K562 (cell line): ENCODE measurements at regions not wholly inside any gene's neighbourhood (a gene's known extent, or its start where the extent isn't known, plus 50 kb on each side); places are given as distances from the start of the nearest gene placed in this dataset.

Experiments used
- ATAC-seq: fragments of 200-7000 bp; cut with Tn5 transposase; 3 replicates; pipeline ENCODE4 v1.9.1; 2020; ENCODE audit warnings: moderate library complexity
- BruUV-seq: library from RNA; stranded (reverse); fragments of 400-500 nt; replicated peaks from 2 replicates; lab custom pipeline; 2021; lab: Mats Ljungman, UMichigan
- CTCF ChIA-PET: fragments of 300-600 bp; formaldehyde crosslinking; extraction: SDS; loops from one replicate; lab custom pipeline; 2021; ENCODE audit warnings: low intra/inter-chr PET ratio; lab: Yijun Ruan, JAX
- POLR2A ChIA-PET: fragments of 300-600, 350-650 bp; sonication (Branson Sonifier 250); formaldehyde crosslinking; extraction: SDS; loops from one replicate; lab custom pipeline; 2021; ENCODE audit warnings: antibody characterized with exemption, inconsistent platforms; lab: Yijun Ruan, JAX
- DNase-seq, 4 experiments: peaks; one replicate each; pipeline versions ENCODE4 v3.0.0 to v3.0.0-alpha.2; 2011 to 2018; ENCODE audit warnings: low spot score in 3 of 4, mixed read lengths in 3 of 4; ENCODE audit errors: extremely low read depth in 1 of 4
- FAIRE-seq: peaks from 2 replicates; lab custom pipeline; 2011; peaks lifted over from hg19 to GRCh38; lab: Jason Lieb, UNC
- H2AFZ ChIP-seq: 2 replicates; pipeline ENCODE4 v1.6.0; 2011; ENCODE audit warnings: low read depth, low read length, control low read depth, inconsistent platforms
- H3K27ac ChIP-seq: fragments of 200-600 bp; 3 replicates; pipeline ENCODE4 v1.8.0; 2011; ENCODE audit warnings: low read depth, mild to moderate bottlenecking, control low read depth, inconsistent platforms, low read length, moderate library complexity, mixed read lengths; ENCODE audit errors: extremely low read depth
- H3K27me3 ChIP-seq, 2 experiments: fragments of 300-600 bp in 1 of 2; 2 replicates in 1 of 2; 3 replicates in 1 of 2; pipeline versions ENCODE4 v1.6.0 to v1.8.0; 2011; ENCODE audit warnings: inconsistent platforms in 2 of 2, low read length in 2 of 2, mild to moderate bottlenecking in 1 of 2, mixed read lengths in 1 of 2, moderate library complexity in 1 of 2; ENCODE audit not compliant: control insufficient read depth in 2 of 2, insufficient read depth in 2 of 2
- H3K36me3 ChIP-seq: fragments of 300-600 bp; 3 replicates; pipeline ENCODE4 v1.8.0; 2011; ENCODE audit warnings: mild to moderate bottlenecking, low read length, inconsistent platforms; ENCODE audit not compliant: control insufficient read depth, insufficient read depth
- H3K4me1 ChIP-seq, 2 experiments: fragments of 200-600 bp in 1 of 2; replicated peaks in 1 of 2; 2 replicates in 1 of 2; 3 replicates in 1 of 2; pipeline versions ENCODE4 v1.5.1 to v1.8.0; 2011; ENCODE audit warnings: inconsistent platforms in 2 of 2, low read length in 2 of 2, mild to moderate bottlenecking in 1 of 2, mixed read lengths in 1 of 2, moderate library complexity in 1 of 2; ENCODE audit not compliant: control insufficient read depth in 2 of 2, insufficient read depth in 2 of 2
- H3K4me2 ChIP-seq: 2 replicates; pipeline ENCODE4 v1.6.1; 2011; ENCODE audit warnings: low read length, control low read depth, inconsistent platforms, mixed read lengths; ENCODE audit not compliant: insufficient read depth
- H3K4me3 ChIP-seq: fragments of 200-600 bp; sonication (generic), shearing (Covaris generic); 2 replicates; pipeline ENCODE4 v1.5.1; 2016; ENCODE audit warnings: control low read depth, inconsistent platforms
- H3K79me2 ChIP-seq: fragments of 200-600 bp; 3 replicates; pipeline ENCODE4 v1.8.0; 2011; ENCODE audit warnings: low read length, inconsistent platforms; ENCODE audit not compliant: control insufficient read depth, insufficient read depth
- H3K9ac ChIP-seq, 2 experiments: 2 replicates each; pipeline versions ENCODE4 v1.6.0 to v1.6.1; 2011; ENCODE audit warnings: low read depth in 2 of 2, low read length in 2 of 2, control low read depth in 1 of 2, inconsistent platforms in 1 of 2, mild to moderate bottlenecking in 1 of 2, mixed read lengths in 1 of 2; ENCODE audit not compliant: insufficient read depth in 1 of 2
- H3K9me1 ChIP-seq: one replicate; pipeline ENCODE4 v1.6.0; 2011; ENCODE audit warnings: inconsistent platforms, mild to moderate bottlenecking, low read length, moderate library complexity; ENCODE audit not compliant: control insufficient read depth, insufficient read depth
- H3K9me3 ChIP-seq: replicated peaks from 2 replicates; pipeline ENCODE4 v1.5.1; 2011; ENCODE audit warnings: low read depth, low read length, inconsistent platforms; ENCODE audit not compliant: control insufficient read depth, insufficient read depth
- H4K20me1 ChIP-seq: replicated peaks from 2 replicates; pipeline ENCODE4 v1.6.1; 2011; ENCODE audit warnings: low read length, inconsistent platforms, mixed read lengths; ENCODE audit not compliant: control insufficient read depth, insufficient read depth
- KLF13 ChIP-seq: fragments of 450-650 bp; IDR thresholded peaks from 2 replicates; pipeline ENCODE4 v1.6.1; 2016; ENCODE audit warnings: missing genetic modification characterization, low read depth, mild to moderate bottlenecking, missing compliant biosample characterization, moderate library complexity, borderline replicate concordance
- L3MBTL2 ChIP-seq: fragments of 450-650 bp; IDR thresholded peaks from 2 replicates; pipeline ENCODE4 v1.6.1; 2016; ENCODE audit warnings: mild to moderate bottlenecking, moderate library complexity
- NONO ChIP-seq, 2 experiments: fragments of 200-400 bp in 1 of 2; fragments of 450-650 bp in 1 of 2; formaldehyde crosslinking in 1 of 2; IDR thresholded peaks; 2 replicates each; pipeline ENCODE4 v1.6.1; 2017; ENCODE audit warnings: low read depth in 2 of 2, mild to moderate bottlenecking in 2 of 2, moderate library complexity in 2 of 2, low read length in 1 of 2
- SP2 ChIP-seq: IDR thresholded peaks from 2 replicates; pipeline ENCODE4 v1.6.1; 2011; ENCODE audit warnings: mild to moderate bottlenecking, low read depth, low read length, moderate library complexity; ENCODE audit not compliant: poor library complexity, severe bottlenecking; ENCODE audit errors: extremely low read depth
- SPI1 ChIP-seq: IDR thresholded peaks from 2 replicates; pipeline ENCODE4 v1.6.1; 2011; ENCODE audit warnings: low read depth, low read length, control low read depth, borderline replicate concordance
- TBP ChIP-seq: optimal IDR thresholded peaks from 2 replicates; pipeline ENCODE3; 2011; ENCODE audit warnings: low read depth, low read length, improper control_type of control experiment
- TFAM ChIP-seq: fragments of 250-450 bp; sonication (Bioruptor Pico); conservative IDR thresholded peaks from 2 replicates; pipeline ENCODE4 v1.5.0; 2021; ENCODE audit warnings: mild to moderate bottlenecking, moderate library complexity
- ZNF140 ChIP-seq: fragments of 250-450 bp; sonication (Bioruptor Pico); IDR thresholded peaks from 2 replicates; pipeline ENCODE4 v1.8.0; 2021; ENCODE audit warnings: moderate library complexity, mild to moderate bottlenecking, inconsistent platforms
- WGBS: fragments of 100-300 bp; shearing (Covaris generic); methylation state at CpG from one replicate; pipeline ENCODE4 v1.1.6; 2016; ENCODE audit warnings: low coverage, mixed read lengths; ENCODE audit not compliant: insufficient coverage; ENCODE audit errors: missing lambda C conversion rate; 5-methylcytosine and 5-hydroxymethylcytosine counted together
- in situ Hi-C: fragments of 300-500 bp; cut with MboI; formaldehyde crosslinking; loops from 4 replicates; pipeline ENCODE4 v1.15.0; 2018; ENCODE audit warnings: inconsistent platforms, mixed read lengths
- intact Hi-C: fragments of 100-400 bp; cut with micrococcal nuclease; formaldehyde crosslinking; loops from 2 replicates; pipeline ENCODE4 v1.14.2; 2022
- TF ChIP-seq, protein P1 (sequence below): fragments of 250-450 bp; sonication (Bioruptor Pico); IDR thresholded peaks from 2 replicates; pipeline ENCODE4 v1.5.0; 2021; ENCODE audit warnings: mild to moderate bottlenecking, moderate library complexity

DNA sequence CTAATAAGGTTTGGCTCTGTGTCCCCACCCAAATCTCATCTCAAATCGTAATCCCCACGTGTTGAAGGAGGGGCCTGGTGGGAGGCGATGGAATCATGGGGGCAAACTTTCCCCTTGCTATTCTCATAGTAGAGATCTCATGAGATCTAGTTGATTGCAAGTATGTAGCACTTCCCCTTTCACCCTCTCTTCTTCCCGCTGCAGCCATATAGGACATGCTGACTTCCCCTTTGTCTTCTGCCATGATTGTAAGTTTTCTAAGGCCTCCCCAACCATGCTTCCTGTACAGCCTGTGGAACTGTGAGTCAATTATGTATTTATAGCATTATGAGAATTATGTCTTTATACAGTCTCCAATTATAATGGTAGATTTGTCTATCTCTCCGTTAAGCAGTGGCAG lies 594.5 kb downstream of the ACTR3B start:
- Histone ChIP-seq H4K20me1 (no peaks in the 10 kb centered on the region), H3K4me3 (no peak overlapping the region), H3K79me2 (no peaks in the 10 kb centered on the region), H3K4me1 (no peaks in the 10 kb centered on the region)
- no TSS peak for BruUV-seq
- DNase-seq: no peak
- 15% methylated on average over 5 of the region's 5 CpGs for WGBS
- TF ChIP-seq SPI1 (peak; percentile 86), KLF13 (tag) (no peak), NONO (IDR thresholded peaks at IDR 0.05; ENCODE audit: low read depth in 2 of 2, low read length in 1 of 2) (no peak), TFAM (CRISPR knock-in tag) (no peak), SP2 (no peak), L3MBTL2 (0 out of 2 replicates have a peak, but pooled peaks have one; percentile 25), ZNF140 (CRISPR knock-in tag) (no peak), TBP (no peak)
- TF ChIP-seq, protein P1, sequence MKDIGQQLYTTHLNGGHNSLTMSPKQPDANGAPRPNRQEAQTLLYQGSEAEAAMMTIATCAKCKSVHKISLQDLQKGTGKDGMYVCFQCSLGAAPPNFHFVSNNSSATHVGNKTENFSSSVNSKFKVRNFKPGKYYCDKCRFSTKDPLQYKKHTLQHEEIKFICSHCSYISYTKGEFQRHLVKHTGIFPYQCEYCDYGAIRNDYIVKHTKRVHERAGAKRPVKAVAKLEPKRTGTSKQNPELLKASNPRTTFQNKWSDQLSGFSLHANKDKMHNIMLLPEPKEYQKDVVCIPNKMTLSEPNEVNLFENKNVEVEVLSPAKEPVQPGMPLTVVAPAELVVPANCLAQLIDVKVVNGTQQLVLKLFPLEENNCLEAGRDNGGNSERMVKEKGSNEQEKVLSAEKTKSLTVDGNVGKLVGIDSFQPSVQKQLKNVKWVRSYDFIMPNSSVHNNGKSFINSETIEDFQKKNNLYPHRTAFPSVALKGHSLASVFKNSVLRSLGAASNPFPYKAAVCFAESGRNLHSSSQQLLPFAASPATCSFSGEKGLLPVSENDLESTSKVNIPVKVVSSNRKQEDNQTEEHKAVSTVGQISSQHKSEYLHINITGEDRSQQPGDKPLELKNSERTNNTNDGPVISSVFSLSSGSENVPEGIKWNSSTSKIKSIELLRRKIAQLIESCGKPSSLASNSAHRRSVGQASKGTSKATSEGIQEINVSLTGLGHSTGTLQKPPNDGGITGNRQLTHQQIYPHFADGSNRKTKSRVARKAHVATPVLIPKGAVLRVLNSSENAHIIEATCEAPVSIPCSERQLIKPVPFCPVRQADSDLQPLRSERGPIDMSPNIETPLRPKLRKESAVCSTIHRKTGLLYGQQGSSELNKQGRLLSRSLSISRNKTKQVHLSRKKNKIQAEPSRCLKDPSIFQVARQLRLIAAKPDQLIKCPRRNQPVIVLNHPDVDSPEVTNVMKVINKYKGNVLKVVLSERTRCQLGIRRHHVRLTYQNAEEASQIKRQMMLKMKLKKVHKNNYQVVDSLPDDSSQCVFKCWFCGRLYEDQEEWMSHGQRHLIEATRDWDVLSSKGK (CRISPR knock-in tag): no peak
- TF ChIP-seq, all 486 proteins: peak for 2
- H3K9me1 ChIP-seq: no peaks in the 10 kb centered on the region
- no peak for FAIRE-seq
- H3K36me3 ChIP-seq: no peaks in the 10 kb centered on the region
- no peaks in the 10 kb centered on the region for H3K27me3 ChIP-seq
- 0 out of 2 replicates have a peak, but pooled peaks cover 2% of the 10 kb centered on the region for H3K9me3 ChIP-seq
- no peak overlapping the region for H3K4me2 ChIP-seq
- no peak overlapping the region for H3K9ac ChIP-seq
- ATAC-seq: no peak
- in situ Hi-C loops (no loop called here), intact Hi-C loops (no loop called here)
- POLR2A ChIA-PET: interaction anchor here (0.6 kb wide), 1 partner anchor 65 kb away, joined by 3 read pairs; no protein-coding TSS in a partner anchor
- no peak overlapping the region for H2AFZ ChIP-seq
- no peak overlapping the region for H3K27ac ChIP-seq
- CTCF ChIA-PET: no interaction called here
